Daoy (cell line): ENCODE measurements at regions not wholly inside any gene's neighbourhood (a gene's known extent, or its start where the extent isn't known, plus 50 kb on each side); places are given as distances from the start of the nearest gene placed in this dataset.

Experiments used
- DNase-seq: peaks from one replicate; pipeline ENCODE4 v3.0.0-alpha.2; 2015; ENCODE audit warnings: low read depth

DNA sequence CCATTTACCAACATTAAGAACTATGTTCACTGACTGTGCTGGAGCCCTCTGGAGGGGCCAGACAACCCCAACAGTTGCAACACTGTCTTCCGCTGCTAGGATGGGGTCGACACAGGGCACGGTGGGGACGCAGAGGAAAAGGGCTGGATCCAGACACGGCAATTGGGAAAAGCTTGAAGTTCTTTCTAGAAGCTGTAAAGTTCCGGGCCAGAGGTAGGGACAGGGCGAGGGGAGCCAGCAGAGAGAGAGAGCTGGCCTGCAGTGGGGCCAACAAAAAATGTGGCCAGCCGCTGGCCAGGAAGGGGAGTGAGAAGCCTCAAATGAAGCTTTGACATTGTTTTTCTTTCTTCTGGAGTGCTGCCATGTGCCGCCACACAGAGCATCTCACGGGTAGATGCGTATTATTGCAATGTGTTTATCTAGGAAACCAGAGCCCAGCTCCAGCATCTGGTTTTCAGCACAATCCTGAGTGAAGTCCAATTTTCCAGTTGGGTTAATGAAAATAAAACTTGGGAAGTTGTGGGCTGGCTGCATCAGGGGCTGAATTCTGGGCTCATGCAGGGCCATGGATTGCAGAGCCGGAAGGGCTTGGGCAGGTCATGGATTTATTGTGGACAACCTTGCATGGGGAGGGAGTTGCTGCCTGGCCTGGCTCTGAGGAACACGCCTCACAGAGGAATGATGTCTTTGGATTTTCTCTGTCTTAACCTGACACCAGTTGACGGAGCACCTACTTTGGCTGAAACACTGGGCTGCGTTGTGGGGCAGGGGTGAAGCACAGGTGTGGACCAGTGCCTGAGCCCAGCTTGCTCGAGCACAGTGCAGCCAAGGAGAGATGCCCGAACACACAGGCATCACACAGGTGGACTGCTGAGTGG, 67.6 kb upstream of the AMPD3 start:
- peak; percentile 30 for DNase-seq

DNA sequence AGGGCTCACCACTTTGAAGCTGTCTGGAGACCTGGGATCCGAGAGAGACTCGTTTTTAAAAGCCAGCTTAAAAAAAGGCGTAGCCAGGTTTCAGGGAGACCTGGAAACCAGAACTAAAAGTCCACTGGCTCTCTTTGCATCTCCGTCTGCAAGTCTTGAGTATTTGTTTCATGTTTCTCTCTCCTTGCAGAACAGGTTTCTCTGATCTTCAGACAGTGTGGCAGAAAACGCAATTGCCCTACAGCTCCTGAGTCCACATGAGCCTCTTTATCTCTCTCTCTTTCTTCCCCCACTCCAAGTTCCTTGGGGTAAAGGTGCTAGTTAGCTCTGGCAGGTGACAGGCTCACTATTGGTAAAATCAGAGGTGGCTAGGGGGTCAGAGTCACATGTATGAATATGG, 67.0 kb upstream of the AMPD3 start:
- no peak for DNase-seq

DNA sequence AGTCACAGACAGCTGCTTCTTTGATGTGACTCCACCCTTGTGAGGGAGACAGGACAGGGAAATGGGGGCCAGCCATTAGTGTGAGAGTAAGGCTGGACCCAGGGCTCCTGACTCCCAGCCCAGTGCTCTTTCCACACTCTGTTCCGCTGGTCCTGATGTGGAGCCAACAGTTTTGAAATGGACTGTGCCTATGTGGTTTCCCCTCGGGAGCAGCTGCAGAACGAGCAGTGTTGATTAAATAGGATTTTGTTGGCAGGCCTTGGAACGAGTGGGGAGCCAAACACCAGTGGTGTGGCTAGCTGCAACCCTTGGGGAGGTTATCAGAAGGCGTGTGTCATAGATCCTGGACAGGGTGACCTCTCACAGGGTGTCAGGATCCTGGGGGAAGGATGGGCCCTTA, 66.5 kb upstream of the AMPD3 start:
- no peak for DNase-seq

GRCh38 chr11:10390375-10390774, 64.7 kb upstream of the AMPD3 start:
- DNase-seq, result no peak

GRCh38 chr11:10392095-10393079, 62.7 kb upstream of the AMPD3 start:
- no peak for DNase-seq

DNA sequence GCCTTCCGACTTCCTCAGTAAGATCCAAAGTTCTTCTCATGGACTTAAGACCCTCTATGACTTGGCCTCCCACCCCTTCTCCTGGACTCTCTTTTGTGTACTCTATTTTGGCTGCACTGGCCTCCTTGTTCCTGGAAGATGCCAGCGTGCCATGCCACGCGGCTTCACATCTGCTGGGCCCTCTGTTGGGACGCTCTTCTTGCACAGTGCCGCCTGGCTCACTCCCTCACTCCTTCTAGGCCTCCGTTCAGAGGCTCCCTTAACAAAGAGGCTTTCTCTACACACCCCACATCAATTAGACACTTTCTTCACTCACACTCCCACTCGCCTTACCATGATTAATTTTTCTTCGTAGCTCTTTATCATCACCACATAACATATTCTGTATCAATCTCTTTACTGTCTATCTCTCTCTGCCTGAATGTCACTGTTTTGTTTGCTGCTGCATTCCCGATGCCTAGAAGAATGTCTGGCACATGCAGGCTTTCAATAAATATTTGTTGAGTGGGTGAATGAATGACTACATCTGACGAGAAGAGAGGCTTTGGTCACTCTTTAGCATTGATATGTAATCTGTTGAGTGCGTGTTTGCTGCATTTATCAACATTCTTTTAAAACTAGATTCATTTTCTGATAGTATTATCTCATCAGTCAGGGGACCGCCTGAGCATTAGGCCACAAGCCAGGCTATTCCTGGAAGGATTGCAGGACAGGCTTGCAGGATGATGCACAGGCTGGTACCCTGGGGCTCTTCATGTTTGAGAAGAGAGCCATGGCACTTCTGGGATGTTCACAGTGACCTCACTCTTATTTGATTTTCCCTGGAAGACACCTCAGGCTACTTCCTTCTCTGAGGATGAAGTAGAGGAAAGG, 60.6 kb upstream of the AMPD3 start:
- DNase-seq, result no peak

DNA sequence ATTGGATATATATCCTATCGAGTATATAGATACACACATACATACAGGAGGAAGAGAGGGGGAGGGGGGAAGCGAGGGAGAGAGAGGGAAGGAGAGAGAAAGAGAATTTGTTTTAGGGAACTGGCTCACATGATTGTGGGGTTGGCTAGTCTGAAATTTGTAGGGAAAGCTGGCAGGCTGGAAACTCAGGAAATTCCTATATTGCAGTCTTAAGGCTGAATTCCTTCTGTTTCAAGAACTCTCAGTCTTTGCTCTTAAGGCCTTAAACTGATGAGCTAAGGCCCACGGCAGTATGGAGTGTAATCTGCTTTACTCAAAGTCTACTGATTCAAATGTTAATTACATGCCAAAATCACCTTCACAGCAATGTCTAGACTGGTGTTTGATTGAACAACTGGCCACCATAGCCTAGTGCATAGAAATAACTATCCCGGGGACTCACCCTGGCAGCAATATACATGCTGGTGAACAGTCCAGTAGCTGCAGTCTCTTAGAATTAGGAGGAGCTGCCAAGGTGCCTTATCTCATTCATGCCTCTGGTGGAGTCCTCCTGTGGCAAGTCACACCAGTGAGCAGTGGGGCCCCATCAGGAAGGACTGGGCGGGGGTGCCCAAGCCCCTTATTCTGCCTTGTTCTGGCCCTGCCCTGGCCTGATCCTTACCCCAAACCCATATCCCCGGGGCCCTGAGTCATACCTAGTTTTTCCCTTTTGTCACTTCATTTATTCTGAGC, 59.7 kb upstream of the AMPD3 start:
- DNase-seq, result no peak

GRCh38 chr11:10396771-10397170, 58.3 kb upstream of the AMPD3 start:
- DNase-seq, result no peak

- DNase-seq, result no peak
These were observed 57.7 kb upstream of the AMPD3 start for GRCh38 chr11:10397226-10397987.

DNA sequence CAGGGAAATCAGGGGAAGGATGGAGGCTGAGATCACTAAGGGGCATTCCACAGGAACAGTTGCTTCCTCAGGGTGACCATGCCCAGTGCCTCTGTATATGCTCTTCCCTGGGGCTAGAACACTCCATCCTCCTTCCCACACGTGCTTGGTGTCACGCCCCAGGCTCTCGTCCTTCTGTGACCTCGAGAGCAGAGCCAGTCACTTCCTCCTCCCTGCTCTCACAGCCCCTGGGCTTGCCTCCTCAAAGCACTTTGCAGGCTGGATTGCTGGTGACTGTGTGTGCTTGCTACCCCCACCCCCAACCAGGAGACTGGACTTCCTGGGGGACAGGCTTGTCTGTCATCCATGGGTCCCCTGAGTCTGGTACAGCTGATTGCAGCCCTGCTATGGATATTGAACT, 56.5 kb upstream of the AMPD3 start:
- DNase-seq, result no peak

DNA sequence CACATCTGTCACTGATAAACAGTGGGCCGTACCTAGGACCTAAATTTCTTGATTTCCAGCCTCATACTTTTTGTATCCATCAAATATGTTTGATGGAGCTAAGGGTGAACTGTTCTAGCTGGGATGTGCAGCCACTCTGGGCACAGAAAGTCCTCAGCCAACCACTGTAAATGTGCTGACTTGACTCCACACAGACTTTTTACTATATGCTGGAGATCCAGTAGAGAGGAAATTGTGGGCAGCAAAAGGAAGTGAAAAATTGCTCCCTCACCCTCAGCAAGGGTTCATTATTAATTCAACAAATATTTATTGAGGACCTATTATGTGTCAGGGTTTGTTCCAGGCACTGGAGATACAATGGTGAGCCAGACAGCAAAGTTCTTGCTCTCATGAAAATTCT, 54.2 kb upstream of the AMPD3 start:
- no peak for DNase-seq

DNA sequence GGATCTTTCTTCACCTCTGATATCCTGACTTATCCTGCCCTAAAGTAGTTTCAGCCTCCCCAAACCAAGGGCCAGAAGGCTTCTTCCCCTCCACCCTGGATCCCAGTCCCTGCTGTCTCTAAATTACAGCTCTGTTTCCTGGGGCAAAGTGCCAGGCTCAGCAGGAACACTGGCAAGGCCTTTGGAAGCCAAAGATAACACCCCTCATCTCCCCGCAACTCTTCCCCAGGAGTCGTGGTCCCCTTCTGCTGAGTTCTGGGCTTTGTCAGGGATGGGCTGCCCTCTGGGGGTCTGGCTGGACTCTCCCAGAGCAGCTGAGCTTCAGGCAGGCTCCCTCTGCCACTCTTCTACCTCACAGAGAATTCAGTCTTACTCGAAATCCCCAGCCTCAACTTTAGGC, 53.8 kb upstream of the AMPD3 start:
- peak; percentile 16 for DNase-seq

DNA sequence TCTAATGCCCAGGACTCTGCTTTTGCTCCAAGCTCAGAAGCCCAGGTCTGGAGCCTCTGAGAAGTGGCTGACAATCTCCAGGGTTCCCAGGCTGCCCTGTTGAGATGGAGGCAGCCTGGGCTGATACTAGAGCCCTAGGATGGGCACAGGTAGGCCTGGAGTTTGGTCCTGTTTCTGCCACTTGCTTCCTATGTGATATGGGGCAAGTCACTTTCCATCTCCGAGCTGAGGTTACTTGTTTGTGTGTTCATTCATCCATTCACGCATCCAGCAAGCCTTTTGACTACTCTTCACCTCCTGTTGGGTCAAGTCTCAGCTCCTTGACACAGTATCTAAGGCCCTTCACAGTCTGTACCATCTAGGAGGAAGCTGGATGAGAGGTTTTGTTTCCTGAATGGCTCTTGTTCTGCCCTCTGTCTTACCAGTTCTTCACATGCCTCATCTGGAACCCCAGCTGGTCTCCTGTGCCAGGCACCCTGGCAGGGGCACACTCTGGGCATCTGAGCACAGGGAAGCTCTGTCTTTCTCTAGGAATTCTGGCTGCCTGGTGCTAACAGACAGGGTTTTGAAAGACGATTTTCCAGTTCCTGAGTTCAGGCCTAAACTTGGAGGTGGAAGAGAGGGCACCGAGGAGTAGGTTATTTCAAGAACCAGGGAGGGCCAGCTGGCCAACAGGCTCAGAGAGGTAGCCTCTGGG, 53.2 kb upstream of the AMPD3 start:
- DNase-seq, result no peak
